ENCODE measurements at regions not wholly inside any gene's neighbourhood (a gene's known extent, or its start where the extent isn't known, plus 50 kb on each side); places are given as distances from the start of the nearest gene placed in this dataset.

DNA sequence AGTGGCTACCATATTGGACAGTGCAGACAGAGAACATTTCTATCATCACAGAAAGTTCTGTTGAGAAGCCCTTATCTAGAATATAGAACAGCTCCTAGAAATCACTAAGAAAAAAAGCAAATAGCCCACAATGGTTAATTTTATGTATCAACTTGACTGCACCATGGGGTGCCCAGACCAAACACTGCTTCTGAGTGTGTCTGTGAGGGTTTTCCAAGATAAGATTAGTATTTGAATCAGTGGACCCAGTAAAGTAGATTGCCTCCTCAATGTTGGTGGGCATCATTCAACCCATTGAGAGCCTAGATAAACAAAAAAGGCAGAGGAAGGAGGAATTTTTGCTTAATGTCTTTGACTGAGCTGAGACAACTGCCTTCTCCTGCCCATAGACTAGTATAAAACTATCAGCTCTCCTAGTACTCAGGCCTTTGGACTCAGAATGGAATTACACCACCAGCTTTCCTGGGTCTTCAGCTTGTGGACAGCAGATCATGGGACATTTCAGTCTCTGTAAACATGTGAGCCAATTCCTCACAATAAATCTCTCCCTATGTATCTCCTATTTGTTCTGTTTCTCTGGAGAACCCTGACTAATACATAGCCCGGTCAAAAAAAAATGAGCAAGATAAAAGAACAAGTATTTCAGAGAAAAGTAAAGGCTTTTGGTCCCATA lies 55.9 kb upstream of the OXTR start:
- no peak for DNase-seq (ENCODE audit: low read depth in 2 of 2)

- no peak for DNase-seq (ENCODE audit: low read depth in 2 of 2)
Observed at GRCh38 chr3:8824238-8824637, 54.8 kb upstream of the OXTR start.

- DNase-seq (ENCODE audit: low read depth in 2 of 2): peak; percentile 35 to 36
Observed at GRCh38 chr3:8822141-8822540, 52.7 kb upstream of the OXTR start.
